HEK293 (cell line): ENCODE measurements at regions not wholly inside any gene's neighbourhood (a gene's known extent, or its start where the extent isn't known, plus 50 kb on each side); places are given as distances from the start of the nearest gene placed in this dataset.

Source experiments
- CTCF ChIA-PET: fragments of 350-600 bp; formaldehyde crosslinking; extraction: SDS; loops from one replicate; lab custom pipeline; 2021; ENCODE audit warnings: antibody characterized with exemption; lab: Yijun Ruan, JAX
- POLR2A ChIA-PET: fragments of 300-600 bp; formaldehyde crosslinking; extraction: SDS; loops from one replicate; lab custom pipeline; 2020; ENCODE audit warnings: antibody characterized with exemption, inconsistent platforms; lab: Yijun Ruan, JAX
- H3K27ac ChIP-seq: fragments of 200-500 bp; sonication (Bioruptor generic); 2 replicates; pipeline ENCODE4 v1.5.1; 2014; ENCODE audit warnings: low read depth, low read length, control low read depth, inconsistent platforms; ENCODE audit errors: extremely low read depth
- H3K36me3 ChIP-seq, 2 experiments: fragments of 200-500 bp in 1 of 2; sonication (Bioruptor generic) in 1 of 2; 1 replicate in 1 of 2; 2 replicates in 1 of 2; pipeline ENCODE4 v1.5.1; 2014 to 2017; ENCODE audit warnings: inconsistent platforms in 2 of 2, low read length in 2 of 2; ENCODE audit not compliant: control insufficient read depth in 2 of 2, insufficient read depth in 1 of 2
- H3K4me1 ChIP-seq: fragments of 200-500 bp; sonication (Bioruptor generic); 2 replicates; pipeline ENCODE4 v1.5.1; 2014; ENCODE audit warnings: mild to moderate bottlenecking, low read length, inconsistent platforms; ENCODE audit not compliant: control insufficient read depth, insufficient read depth
- H3K4me3 ChIP-seq: 2 replicates; pipeline ENCODE4 v1.5.1; 2011; ENCODE audit warnings: low read depth, mild to moderate bottlenecking, control low read depth, low read length, moderate library complexity
- H3K9me3 ChIP-seq: fragments of 200-500 bp; sonication (Bioruptor generic); 2 replicates; pipeline ENCODE4 v1.5.1; 2014; ENCODE audit warnings: low read depth, low read length, inconsistent platforms; ENCODE audit not compliant: control insufficient read depth, insufficient read depth
- HOXC10 ChIP-seq: sonication (generic); formaldehyde crosslinking; IDR thresholded peaks from 2 replicates; pipeline ENCODE4 v1.8.1; 2023; ENCODE audit warnings: mild to moderate bottlenecking, missing genetic modification reagents
- IKZF3 ChIP-seq: fragments of 450-650 bp; IDR thresholded peaks from 2 replicates; pipeline ENCODE4 v1.5.0; 2018; ENCODE audit warnings: missing biosample characterization, mild to moderate bottlenecking, missing genetic modification characterization, moderate library complexity
- OVOL3 ChIP-seq: fragments of 450-650 bp; formaldehyde crosslinking; IDR thresholded peaks from 2 replicates; pipeline ENCODE4 v1.5.1; 2016; ENCODE audit warnings: missing biosample characterization, missing genetic modification characterization
- ZNF10 ChIP-seq: fragments of 450-650 bp; formaldehyde crosslinking; IDR thresholded peaks from 2 replicates; pipeline ENCODE4 v1.5.1; 2017; ENCODE audit warnings: missing biosample characterization, missing genetic modification characterization
- ZNF132 ChIP-seq: fragments of 450-650 bp; formaldehyde crosslinking; IDR thresholded peaks from 2 replicates; pipeline ENCODE4 v1.5.1; 2017; ENCODE audit warnings: missing biosample characterization, missing genetic modification characterization, borderline replicate concordance
- ZNF133 ChIP-seq: fragments of 450-650 bp; formaldehyde crosslinking; IDR thresholded peaks from 2 replicates; pipeline ENCODE4 v1.5.1; 2016; ENCODE audit warnings: missing biosample characterization, missing genetic modification characterization
- ZNF138 ChIP-seq: fragments of 450-650 bp; formaldehyde crosslinking; IDR thresholded peaks from 2 replicates; pipeline ENCODE4 v1.5.1; 2016; ENCODE audit warnings: missing biosample characterization, missing genetic modification characterization, borderline replicate concordance
- ZNF157 ChIP-seq: fragments of 450-650 bp; formaldehyde crosslinking; IDR thresholded peaks from 2 replicates; pipeline ENCODE4 v1.5.1; 2016; ENCODE audit warnings: missing biosample characterization, missing genetic modification characterization
- ZNF335 ChIP-seq: fragments of 450-650 bp; formaldehyde crosslinking; conservative IDR thresholded peaks from 2 replicates; pipeline ENCODE4 v1.5.1; 2016; ENCODE audit warnings: missing biosample characterization, missing genetic modification characterization
- ZNF354C ChIP-seq: fragments of 450-650 bp; formaldehyde crosslinking; IDR thresholded peaks from 2 replicates; pipeline ENCODE4 v1.5.1; 2016; ENCODE audit warnings: missing biosample characterization, missing genetic modification characterization, low read depth, borderline replicate concordance
- ZNF548 ChIP-seq: fragments of 450-650 bp; formaldehyde crosslinking; IDR thresholded peaks from 2 replicates; pipeline ENCODE4 v1.5.1; 2016; ENCODE audit warnings: missing biosample characterization, missing genetic modification characterization
- ZNF624 ChIP-seq: fragments of 450-650 bp; formaldehyde crosslinking; IDR thresholded peaks from 2 replicates; pipeline ENCODE4 v1.5.1; 2017; ENCODE audit warnings: missing biosample characterization, missing genetic modification characterization
- ZNF626 ChIP-seq: fragments of 450-650 bp; sonication (Bioruptor Pico); formaldehyde crosslinking; IDR thresholded peaks from 2 replicates; pipeline ENCODE4 v1.5.1; 2018; ENCODE audit warnings: missing biosample characterization, missing genetic modification characterization, inconsistent platforms
- ZNF670 ChIP-seq: fragments of 450-650 bp; formaldehyde crosslinking; IDR thresholded peaks from 2 replicates; pipeline ENCODE4 v1.5.1; 2016; ENCODE audit warnings: missing biosample characterization, missing genetic modification characterization, low read depth
- ZNF791 ChIP-seq: fragments of 450-650 bp; formaldehyde crosslinking; IDR thresholded peaks from 2 replicates; pipeline ENCODE4 v1.5.1; 2016; ENCODE audit warnings: missing biosample characterization, missing genetic modification characterization
- TF ChIP-seq, protein P1 (sequence below): fragments of 450-650 bp; formaldehyde crosslinking; IDR thresholded peaks from 2 replicates; pipeline ENCODE4 v1.5.1; 2016; ENCODE audit warnings: missing biosample characterization, missing genetic modification characterization, borderline replicate concordance
- TF ChIP-seq, protein P2 (sequence below): fragments of 450-650 bp; formaldehyde crosslinking; IDR thresholded peaks from 2 replicates; pipeline ENCODE4 v1.5.1; 2016; ENCODE audit warnings: missing biosample characterization, missing genetic modification characterization
- TF ChIP-seq, protein P3 (sequence below): fragments of 450-650 bp; formaldehyde crosslinking; IDR thresholded peaks from 2 replicates; pipeline ENCODE4 v1.5.1; 2016; ENCODE audit warnings: missing biosample characterization, missing genetic modification characterization
- TF ChIP-seq, protein P4 (sequence below): fragments of 450-650 bp; formaldehyde crosslinking; IDR thresholded peaks from 2 replicates; pipeline ENCODE4 v1.5.1; 2016; ENCODE audit warnings: missing biosample characterization, missing genetic modification characterization
- TF ChIP-seq, protein P5 (sequence below): fragments of 450-650 bp; formaldehyde crosslinking; IDR thresholded peaks from 2 replicates; pipeline ENCODE4 v1.5.1; 2016; ENCODE audit warnings: missing biosample characterization, missing genetic modification characterization
- TF ChIP-seq, protein P6 (sequence below): fragments of 450-650 bp; formaldehyde crosslinking; IDR thresholded peaks from 2 replicates; pipeline ENCODE4 v1.5.1; 2016; ENCODE audit warnings: missing biosample characterization, missing genetic modification characterization

DNA sequence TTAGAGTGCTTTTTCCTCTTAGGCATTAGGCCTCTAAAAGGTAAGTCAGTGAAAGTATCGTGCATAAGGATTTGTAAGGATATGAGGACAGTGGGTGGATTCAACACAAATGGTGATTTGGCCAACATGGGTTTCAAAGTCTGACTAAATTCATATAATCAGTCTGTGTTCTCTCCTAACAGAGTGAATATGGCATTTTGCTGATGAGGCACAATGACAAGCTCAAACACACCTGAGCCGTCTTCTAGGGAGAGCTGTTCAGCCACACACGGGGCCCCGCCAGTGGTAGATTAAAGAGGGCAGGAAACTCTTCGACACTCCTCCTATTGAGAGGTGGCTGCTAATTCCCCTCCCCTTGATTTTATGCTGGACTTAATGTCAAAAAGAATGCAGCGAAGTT, 59.5 kb upstream of the PROKR2 start (continued):
- TF ChIP-seq, protein P1, sequence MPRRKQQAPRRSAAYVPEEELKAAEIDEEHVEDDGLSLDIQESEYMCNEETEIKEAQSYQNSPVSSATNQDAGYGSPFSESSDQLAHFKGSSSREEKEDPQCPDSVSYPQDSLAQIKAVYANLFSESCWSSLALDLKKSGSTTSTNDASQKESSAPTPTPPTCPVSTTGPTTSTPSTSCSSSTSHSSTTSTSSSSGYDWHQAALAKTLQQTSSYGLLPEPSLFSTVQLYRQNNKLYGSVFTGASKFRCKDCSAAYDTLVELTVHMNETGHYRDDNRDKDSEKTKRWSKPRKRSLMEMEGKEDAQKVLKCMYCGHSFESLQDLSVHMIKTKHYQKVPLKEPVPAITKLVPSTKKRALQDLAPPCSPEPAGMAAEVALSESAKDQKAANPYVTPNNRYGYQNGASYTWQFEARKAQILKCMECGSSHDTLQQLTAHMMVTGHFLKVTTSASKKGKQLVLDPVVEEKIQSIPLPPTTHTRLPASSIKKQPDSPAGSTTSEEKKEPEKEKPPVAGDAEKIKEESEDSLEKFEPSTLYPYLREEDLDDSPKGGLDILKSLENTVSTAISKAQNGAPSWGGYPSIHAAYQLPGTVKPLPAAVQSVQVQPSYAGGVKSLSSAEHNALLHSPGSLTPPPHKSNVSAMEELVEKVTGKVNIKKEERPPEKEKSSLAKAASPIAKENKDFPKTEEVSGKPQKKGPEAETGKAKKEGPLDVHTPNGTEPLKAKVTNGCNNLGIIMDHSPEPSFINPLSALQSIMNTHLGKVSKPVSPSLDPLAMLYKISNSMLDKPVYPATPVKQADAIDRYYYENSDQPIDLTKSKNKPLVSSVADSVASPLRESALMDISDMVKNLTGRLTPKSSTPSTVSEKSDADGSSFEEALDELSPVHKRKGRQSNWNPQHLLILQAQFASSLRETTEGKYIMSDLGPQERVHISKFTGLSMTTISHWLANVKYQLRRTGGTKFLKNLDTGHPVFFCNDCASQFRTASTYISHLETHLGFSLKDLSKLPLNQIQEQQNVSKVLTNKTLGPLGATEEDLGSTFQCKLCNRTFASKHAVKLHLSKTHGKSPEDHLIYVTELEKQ, result no peak
- TF ChIP-seq ZNF132 (tag by site-specific recombination), result no peak
- no peak for TF ChIP-seq ZNF624 (tag by site-specific recombination)

DNA sequence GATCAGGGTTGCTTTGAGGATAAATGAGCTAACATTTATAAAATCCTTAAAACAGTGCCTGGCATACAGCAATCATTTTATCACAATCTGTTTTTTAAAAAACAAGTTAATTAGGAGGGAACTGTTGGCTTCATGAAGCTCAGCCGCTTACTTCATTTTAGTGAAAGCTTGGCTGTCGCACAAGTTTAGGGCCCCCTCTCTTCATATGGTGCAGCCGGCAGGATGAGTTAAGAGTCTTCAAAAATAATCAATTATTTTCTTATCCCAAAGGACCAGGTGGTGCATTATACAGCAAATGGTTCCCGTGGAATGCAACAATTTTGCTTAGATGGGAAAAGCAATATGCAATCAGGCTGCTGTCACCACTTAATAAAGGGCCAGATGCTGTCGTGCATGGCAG, 57.4 kb upstream of the PROKR2 start:
- Histone ChIP-seq H3K4me3 (no peak overlapping the region), H3K4me1 (no peaks in the 10 kb centered on the region)
- TF ChIP-seq ZNF157 (tag by site-specific recombination) (no peak), ZNF670 (tag by site-specific recombination) (no peak), ZNF133 (tag by site-specific recombination) (no peak), OVOL3 (tag by site-specific recombination) (no peak), ZNF138 (tag by site-specific recombination) (no peak), ZNF626 (no peak), HOXC10 (CRISPR knock-in tag) (no peak), ZNF791 (tag by site-specific recombination) (no peak), ZNF10 (tag by site-specific recombination) (no peak), ZNF335 (tag by site-specific recombination) (no peak), ZNF354C (tag by site-specific recombination) (no peak), IKZF3 (tag by site-specific recombination) (no peak), ZNF548 (tag by site-specific recombination) (no peak)
- TF ChIP-seq, protein P2, sequence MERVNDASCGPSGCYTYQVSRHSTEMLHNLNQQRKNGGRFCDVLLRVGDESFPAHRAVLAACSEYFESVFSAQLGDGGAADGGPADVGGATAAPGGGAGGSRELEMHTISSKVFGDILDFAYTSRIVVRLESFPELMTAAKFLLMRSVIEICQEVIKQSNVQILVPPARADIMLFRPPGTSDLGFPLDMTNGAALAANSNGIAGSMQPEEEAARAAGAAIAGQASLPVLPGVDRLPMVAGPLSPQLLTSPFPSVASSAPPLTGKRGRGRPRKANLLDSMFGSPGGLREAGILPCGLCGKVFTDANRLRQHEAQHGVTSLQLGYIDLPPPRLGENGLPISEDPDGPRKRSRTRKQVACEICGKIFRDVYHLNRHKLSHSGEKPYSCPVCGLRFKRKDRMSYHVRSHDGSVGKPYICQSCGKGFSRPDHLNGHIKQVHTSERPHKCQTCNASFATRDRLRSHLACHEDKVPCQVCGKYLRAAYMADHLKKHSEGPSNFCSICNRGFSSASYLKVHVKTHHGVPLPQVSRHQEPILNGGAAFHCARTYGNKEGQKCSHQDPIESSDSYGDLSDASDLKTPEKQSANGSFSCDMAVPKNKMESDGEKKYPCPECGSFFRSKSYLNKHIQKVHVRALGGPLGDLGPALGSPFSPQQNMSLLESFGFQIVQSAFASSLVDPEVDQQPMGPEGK (tag by site-specific recombination), result no peak
- TF ChIP-seq, protein P3, sequence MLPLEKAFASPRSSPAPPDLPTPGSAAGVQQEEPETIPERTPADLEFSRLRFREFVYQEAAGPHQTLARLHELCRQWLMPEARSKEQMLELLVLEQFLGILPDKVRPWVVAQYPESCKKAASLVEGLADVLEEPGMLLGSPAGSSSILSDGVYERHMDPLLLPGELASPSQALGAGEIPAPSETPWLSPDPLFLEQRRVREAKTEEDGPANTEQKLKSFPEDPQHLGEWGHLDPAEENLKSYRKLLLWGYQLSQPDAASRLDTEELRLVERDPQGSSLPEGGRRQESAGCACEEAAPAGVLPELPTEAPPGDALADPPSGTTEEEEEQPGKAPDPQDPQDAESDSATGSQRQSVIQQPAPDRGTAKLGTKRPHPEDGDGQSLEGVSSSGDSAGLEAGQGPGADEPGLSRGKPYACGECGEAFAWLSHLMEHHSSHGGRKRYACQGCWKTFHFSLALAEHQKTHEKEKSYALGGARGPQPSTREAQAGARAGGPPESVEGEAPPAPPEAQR, result no peak
- TF ChIP-seq, protein P4, sequence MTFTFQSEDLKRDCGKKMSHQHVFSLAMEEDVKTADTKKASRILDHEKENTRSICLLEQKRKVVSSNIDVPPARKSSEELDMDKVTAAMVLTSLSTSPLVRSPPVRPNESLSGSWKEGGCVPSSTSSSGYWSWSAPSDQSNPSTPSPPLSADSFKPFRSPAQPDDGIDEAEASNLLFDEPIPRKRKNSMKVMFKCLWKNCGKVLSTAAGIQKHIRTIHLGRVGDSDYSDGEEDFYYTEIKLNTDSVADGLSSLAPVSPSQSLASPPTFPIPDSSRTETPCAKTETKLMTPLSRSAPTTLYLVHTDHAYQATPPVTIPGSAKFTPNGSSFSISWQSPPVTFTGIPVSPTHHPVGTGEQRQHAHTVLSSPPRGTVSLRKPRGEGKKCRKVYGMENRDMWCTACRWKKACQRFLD (tag by site-specific recombination), result no peak
- TF ChIP-seq, protein P5, sequence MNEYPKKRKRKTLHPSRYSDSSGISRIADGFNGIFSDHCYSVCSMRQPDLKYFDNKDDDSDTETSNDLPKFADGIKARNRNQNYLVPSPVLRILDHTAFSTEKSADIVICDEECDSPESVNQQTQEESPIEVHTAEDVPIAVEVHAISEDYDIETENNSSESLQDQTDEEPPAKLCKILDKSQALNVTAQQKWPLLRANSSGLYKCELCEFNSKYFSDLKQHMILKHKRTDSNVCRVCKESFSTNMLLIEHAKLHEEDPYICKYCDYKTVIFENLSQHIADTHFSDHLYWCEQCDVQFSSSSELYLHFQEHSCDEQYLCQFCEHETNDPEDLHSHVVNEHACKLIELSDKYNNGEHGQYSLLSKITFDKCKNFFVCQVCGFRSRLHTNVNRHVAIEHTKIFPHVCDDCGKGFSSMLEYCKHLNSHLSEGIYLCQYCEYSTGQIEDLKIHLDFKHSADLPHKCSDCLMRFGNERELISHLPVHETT (tag by site-specific recombination), result no peak
- TF ChIP-seq, protein P6, sequence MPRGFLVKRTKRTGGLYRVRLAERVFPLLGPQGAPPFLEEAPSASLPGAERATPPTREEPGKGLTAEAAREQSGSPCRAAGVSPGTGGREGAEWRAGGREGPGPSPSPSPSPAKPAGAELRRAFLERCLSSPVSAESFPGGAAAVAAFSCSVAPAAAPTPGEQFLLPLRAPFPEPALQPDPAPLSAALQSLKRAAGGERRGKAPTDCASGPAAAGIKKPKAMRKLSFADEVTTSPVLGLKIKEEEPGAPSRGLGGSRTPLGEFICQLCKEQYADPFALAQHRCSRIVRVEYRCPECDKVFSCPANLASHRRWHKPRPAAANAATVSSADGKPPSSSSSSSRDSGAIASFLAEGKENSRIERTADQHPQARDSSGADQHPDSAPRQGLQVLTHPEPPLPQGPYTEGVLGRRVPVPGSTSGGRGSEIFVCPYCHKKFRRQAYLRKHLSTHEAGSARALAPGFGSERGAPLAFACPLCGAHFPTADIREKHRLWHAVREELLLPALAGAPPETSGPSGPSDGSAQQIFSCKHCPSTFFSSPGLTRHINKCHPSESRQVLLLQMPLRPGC, result no peak
- TF ChIP-seq, all 188 proteins: peak for 0
- Histone ChIP-seq H3K27ac (no peak overlapping the region), H3K9me3 (no peaks in the 10 kb centered on the region), H3K36me3 (no peaks in the 10 kb centered on the region)
- CTCF ChIA-PET, result interaction anchor here (0.5 kb wide), 1 partner anchor 135 kb away, joined by 3 read pairs; no protein-coding TSS in a partner anchor
- POLR2A ChIA-PET, result no interaction called here
